ENCODE measurements at regions not wholly inside any gene's neighbourhood (a gene's known extent, or its start where the extent isn't known, plus 50 kb on each side); places are given as distances from the start of the nearest gene placed in this dataset.

- DNase-seq (ENCODE audit: low read depth, low spot score), result no peak
- no peak overlapping the region for H3K4me3 ChIP-seq (ENCODE audit: low read depth, low read length)
- TF ChIP-seq CTCF (IDR thresholded peaks at IDR 0.05; ENCODE audit: insufficient read depth, low read length, missing control alignments), result no peak
- CTCF ChIA-PET, result no interaction called here
- POLR2A ChIA-PET, result no interaction called here
Observed at GRCh38 chr13:83297586-83298290, 584.5 kb downstream of the SLITRK1 start.

- DNase-seq (ENCODE audit: low read depth, low spot score), result peak; percentile 5
- ChIA-PET POLR2A (no interaction called here), CTCF (no interaction called here)
- no peak for TF ChIP-seq CTCF (IDR thresholded peaks at IDR 0.05; ENCODE audit: insufficient read depth, low read length, missing control alignments)
- no peak overlapping the region for H3K4me3 ChIP-seq (ENCODE audit: low read depth, low read length)
Observed at GRCh38 chr13:83295686-83296085, 586.6 kb downstream of the SLITRK1 start.

- no peak for DNase-seq (ENCODE audit: low read depth, low spot score)
- no peak for TF ChIP-seq CTCF (IDR thresholded peaks at IDR 0.05; ENCODE audit: insufficient read depth, low read length, missing control alignments)
- ChIA-PET CTCF (no interaction called here), POLR2A (no interaction called here)
- no peak overlapping the region for H3K4me3 ChIP-seq (ENCODE audit: low read depth, low read length)
Observed at GRCh38 chr13:83286737-83287136, 595.5 kb downstream of the SLITRK1 start.

GRCh38 chr13:83281654-83282053 is 600.6 kb downstream of the SLITRK1 start:
- DNase-seq (ENCODE audit: low read depth, low spot score), result no peak
- no peak overlapping the region for H3K4me3 ChIP-seq (ENCODE audit: low read depth, low read length)
- CTCF ChIA-PET, result no interaction called here
- POLR2A ChIA-PET, result no interaction called here
- no peak for TF ChIP-seq CTCF (IDR thresholded peaks at IDR 0.05; ENCODE audit: insufficient read depth, low read length, missing control alignments)

- POLR2A ChIA-PET, result no interaction called here
- no peak overlapping the region for H3K4me3 ChIP-seq (ENCODE audit: low read depth, low read length)
- CTCF ChIA-PET, result no interaction called here
- DNase-seq (ENCODE audit: low read depth, low spot score), result no peak
- TF ChIP-seq CTCF (IDR thresholded peaks at IDR 0.05; ENCODE audit: insufficient read depth, low read length, missing control alignments), result no peak
Observed at GRCh38 chr13:83274679-83275078, 607.6 kb downstream of the SLITRK1 start.

- CTCF ChIA-PET, result no interaction called here
- no peak overlapping the region for H3K4me3 ChIP-seq (ENCODE audit: low read depth, low read length)
- no peak for DNase-seq (ENCODE audit: low read depth, low spot score)
- TF ChIP-seq CTCF (IDR thresholded peaks at IDR 0.05; ENCODE audit: insufficient read depth, low read length, missing control alignments), result no peak
- POLR2A ChIA-PET, result no interaction called here
Observed at GRCh38 chr13:83272652-83273240, 609.5 kb downstream of the SLITRK1 start.
